Heart left ventricle (tissue), 13 donors: ENCODE measurements at regions not wholly inside any gene's neighbourhood (a gene's known extent, or its start where the extent isn't known, plus 50 kb on each side); places are given as distances from the start of the nearest gene placed in this dataset.

Experiments
- POLR2A ChIP-seq, 2 donors: fragments of 450-650 bp; IDR thresholded peaks; one replicate each; pipeline ENCODE4 v1.6.1; 2017; ENCODE audit warnings: antibody characterized with exemption in 2 of 2, mild to moderate bottlenecking in 2 of 2, moderate library complexity in 2 of 2
- TF ChIP-seq, protein P1 (sequence below), 12 donors: fragments of 200-600 bp; sonication (generic) in 4 of 12; IDR thresholded peaks; one replicate each; pipeline versions ENCODE4 v1.5.0 to v1.8.0; 2018 to 2022; ENCODE audit warnings: antibody characterized with exemption in 12 of 12, mild to moderate bottlenecking in 5 of 12
- donor health status: ischemic (EF 13 %, LVEDD 7.1; RV severe dilation, severe dysfunction).
- donor health status: DM: no; HTN: yes; CAD: no.
- donor health status: DM: no; HTN: no; CAD: no.
- donor health status: ischemic (EF 25% LVEDD 6.9; RV normal size, moderate dysfunction).
- donor health status: ischemic (EF 25% LVEDD 5.7; RV mildly dilated, moderate dysfunction).
- donor health status: ischemic (EF 35%, LVEDD 5.7; RV mildly dilated, moderate dysfunction).
- donor health status: nonischemic (EF 11% LVEDD 7.7; RV severe dilation, severe dysfunction).
- donor health status: DM: yes; HTN: yes; CAD: no.
- donor health status: PGD.
- donor health status: ischemic (EF 29% LVEDD 5.4; RV normal size, mild dysfunction).
- donor health status: nonischemic (EF 23%, LVEDD 6.1; RV moderate dilation, normal function).

DNA sequence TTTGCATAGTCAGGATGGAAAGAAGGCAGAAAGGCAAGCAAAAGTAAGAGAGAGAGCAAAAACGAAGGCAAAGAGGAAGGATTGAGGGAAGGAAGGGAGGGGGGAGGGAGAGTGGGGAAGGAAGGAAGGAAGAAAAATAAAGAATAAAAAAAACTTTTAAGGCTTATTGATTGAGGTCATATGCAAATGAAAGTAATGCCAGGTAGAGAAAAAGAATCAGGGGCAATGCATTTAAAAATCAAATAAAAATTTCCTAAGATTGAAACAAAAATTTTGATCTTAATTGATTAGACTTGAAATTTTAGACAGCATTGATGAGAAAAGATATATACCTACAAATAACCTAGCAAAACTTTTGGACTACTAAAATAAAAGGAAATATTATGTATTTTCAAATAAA is 153.9 kb upstream of the KIF2B start:
- TF ChIP-seq, protein P1, sequence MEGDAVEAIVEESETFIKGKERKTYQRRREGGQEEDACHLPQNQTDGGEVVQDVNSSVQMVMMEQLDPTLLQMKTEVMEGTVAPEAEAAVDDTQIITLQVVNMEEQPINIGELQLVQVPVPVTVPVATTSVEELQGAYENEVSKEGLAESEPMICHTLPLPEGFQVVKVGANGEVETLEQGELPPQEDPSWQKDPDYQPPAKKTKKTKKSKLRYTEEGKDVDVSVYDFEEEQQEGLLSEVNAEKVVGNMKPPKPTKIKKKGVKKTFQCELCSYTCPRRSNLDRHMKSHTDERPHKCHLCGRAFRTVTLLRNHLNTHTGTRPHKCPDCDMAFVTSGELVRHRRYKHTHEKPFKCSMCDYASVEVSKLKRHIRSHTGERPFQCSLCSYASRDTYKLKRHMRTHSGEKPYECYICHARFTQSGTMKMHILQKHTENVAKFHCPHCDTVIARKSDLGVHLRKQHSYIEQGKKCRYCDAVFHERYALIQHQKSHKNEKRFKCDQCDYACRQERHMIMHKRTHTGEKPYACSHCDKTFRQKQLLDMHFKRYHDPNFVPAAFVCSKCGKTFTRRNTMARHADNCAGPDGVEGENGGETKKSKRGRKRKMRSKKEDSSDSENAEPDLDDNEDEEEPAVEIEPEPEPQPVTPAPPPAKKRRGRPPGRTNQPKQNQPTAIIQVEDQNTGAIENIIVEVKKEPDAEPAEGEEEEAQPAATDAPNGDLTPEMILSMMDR (IDR thresholded peaks at IDR 0.05) = no peak
- no peak for TF ChIP-seq POLR2A (IDR thresholded peaks at IDR 0.05)
